OCI-LY3 (cell line): ENCODE measurements at regions not wholly inside any gene's neighbourhood (a gene's known extent, or its start where the extent isn't known, plus 50 kb on each side); places are given as distances from the start of the nearest gene placed in this dataset.

Experiments used
- EZH2phosphoT487 ChIP-seq: fragments of 200-600 bp; shearing (Covaris generic); IDR thresholded peaks from 2 replicates; pipeline ENCODE4 v1.6.1; 2018; ENCODE audit warnings: antibody characterized with exemption, mixed run types, low read depth
- TF ChIP-seq, protein P1 (sequence below): fragments of 200-600, 300-600 bp; sonication (generic); IDR thresholded peaks from 2 replicates; pipeline ENCODE4 v1.5.1; 2014; ENCODE audit warnings: antibody characterized with exemption, low read length, low read depth

- TF ChIP-seq, protein P1, sequence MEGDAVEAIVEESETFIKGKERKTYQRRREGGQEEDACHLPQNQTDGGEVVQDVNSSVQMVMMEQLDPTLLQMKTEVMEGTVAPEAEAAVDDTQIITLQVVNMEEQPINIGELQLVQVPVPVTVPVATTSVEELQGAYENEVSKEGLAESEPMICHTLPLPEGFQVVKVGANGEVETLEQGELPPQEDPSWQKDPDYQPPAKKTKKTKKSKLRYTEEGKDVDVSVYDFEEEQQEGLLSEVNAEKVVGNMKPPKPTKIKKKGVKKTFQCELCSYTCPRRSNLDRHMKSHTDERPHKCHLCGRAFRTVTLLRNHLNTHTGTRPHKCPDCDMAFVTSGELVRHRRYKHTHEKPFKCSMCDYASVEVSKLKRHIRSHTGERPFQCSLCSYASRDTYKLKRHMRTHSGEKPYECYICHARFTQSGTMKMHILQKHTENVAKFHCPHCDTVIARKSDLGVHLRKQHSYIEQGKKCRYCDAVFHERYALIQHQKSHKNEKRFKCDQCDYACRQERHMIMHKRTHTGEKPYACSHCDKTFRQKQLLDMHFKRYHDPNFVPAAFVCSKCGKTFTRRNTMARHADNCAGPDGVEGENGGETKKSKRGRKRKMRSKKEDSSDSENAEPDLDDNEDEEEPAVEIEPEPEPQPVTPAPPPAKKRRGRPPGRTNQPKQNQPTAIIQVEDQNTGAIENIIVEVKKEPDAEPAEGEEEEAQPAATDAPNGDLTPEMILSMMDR: no peak
- TF ChIP-seq EZH2phosphoT487: no peak
Measured at GRCh38 chr20:22525069-22525820, 59.1 kb downstream of the FOXA2 start.
